Peyer's patch (tissue), 4 donors: ENCODE measurements at regions not wholly inside any gene's neighbourhood (a gene's known extent, or its start where the extent isn't known, plus 50 kb on each side); places are given as distances from the start of the nearest gene placed in this dataset.

Experiments
- DNase-seq, 3 donors: peaks; one replicate each; pipeline ENCODE4 v3.0.0-alpha.2; 2017 to 2019
- H3K27ac ChIP-seq, 4 donors: fragments of 200-600 bp; sonication (generic); one replicate each; pipeline ENCODE4 v1.5.1; 2016 to 2019
- H3K27me3 ChIP-seq, 2 donors: fragments of 200-600 bp; sonication (generic); one replicate each; pipeline ENCODE4 v1.5.1; 2019
- H3K36me3 ChIP-seq, 3 donors: fragments of 200-600 bp; sonication (generic); one replicate each; pipeline ENCODE4 v1.5.1; 2016 to 2019
- H3K4me1 ChIP-seq, 4 donors: fragments of 200-600 bp; sonication (generic); one replicate each; pipeline ENCODE4 v1.5.1; 2016 to 2019
- H3K4me3 ChIP-seq, 4 donors: fragments of 200-600 bp; sonication (generic); 1 replicate in 3 of 4; 2 replicates in 1 of 4; pipeline ENCODE4 v1.5.1; 2016 to 2019; ENCODE audit warnings: mild to moderate bottlenecking in 1 of 4
- H3K9me3 ChIP-seq, 4 donors: fragments of 200-600 bp; sonication (generic); one replicate each; pipeline ENCODE4 v1.5.1; 2016 to 2019; ENCODE audit warnings: mild to moderate bottlenecking in 1 of 4
- POLR2A ChIP-seq, 2 donors: fragments of 450-650 bp; IDR thresholded peaks; one replicate each; pipeline ENCODE4 v1.5.1; 2017; ENCODE audit warnings: antibody characterized with exemption in 2 of 2, mild to moderate bottlenecking in 2 of 2, moderate library complexity in 2 of 2
- TF ChIP-seq, protein P1 (sequence below), 6 experiments: fragments of 450-650 bp in 4 of 6; fragments of 200-600 bp in 2 of 6; sonication (generic) in 1 of 6; IDR thresholded peaks; one replicate each; pipeline ENCODE4 v1.5.1; 2017 to 2019; ENCODE audit warnings: antibody characterized with exemption in 6 of 6, mild to moderate bottlenecking in 3 of 6, moderate library complexity in 1 of 6

DNA sequence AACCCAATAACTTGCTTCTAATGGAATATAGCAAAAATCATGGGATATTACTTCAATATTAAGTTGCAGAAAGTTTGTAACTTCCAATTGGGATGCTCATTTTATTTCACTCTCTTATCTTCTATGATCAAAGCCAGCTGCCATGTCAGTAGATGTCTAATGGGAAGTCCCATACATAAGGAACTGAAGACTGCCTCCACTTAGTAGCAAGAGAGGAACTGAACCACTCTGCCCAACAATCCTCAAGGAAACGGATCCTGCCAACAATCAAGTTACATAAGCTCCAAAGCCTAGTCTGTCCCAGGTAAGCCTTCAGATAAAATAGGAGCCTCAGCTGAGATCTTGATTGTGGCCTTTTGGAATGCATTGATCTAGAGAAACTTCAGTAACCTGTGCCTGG is 431.5 kb upstream of the PCDH15 start:
- Histone ChIP-seq H3K36me3 (no peaks in the 10 kb centered on the region), H3K4me3 (peak overlapping the region in 1 of 4 donors; percentile 7), H3K9me3 (no peaks in the 10 kb centered on the region), H3K27me3 (no peaks in the 10 kb centered on the region), H3K4me1 (no peaks in the 10 kb centered on the region), H3K27ac (no peak overlapping the region)
- DNase-seq, result no peak
- TF ChIP-seq, protein P1, sequence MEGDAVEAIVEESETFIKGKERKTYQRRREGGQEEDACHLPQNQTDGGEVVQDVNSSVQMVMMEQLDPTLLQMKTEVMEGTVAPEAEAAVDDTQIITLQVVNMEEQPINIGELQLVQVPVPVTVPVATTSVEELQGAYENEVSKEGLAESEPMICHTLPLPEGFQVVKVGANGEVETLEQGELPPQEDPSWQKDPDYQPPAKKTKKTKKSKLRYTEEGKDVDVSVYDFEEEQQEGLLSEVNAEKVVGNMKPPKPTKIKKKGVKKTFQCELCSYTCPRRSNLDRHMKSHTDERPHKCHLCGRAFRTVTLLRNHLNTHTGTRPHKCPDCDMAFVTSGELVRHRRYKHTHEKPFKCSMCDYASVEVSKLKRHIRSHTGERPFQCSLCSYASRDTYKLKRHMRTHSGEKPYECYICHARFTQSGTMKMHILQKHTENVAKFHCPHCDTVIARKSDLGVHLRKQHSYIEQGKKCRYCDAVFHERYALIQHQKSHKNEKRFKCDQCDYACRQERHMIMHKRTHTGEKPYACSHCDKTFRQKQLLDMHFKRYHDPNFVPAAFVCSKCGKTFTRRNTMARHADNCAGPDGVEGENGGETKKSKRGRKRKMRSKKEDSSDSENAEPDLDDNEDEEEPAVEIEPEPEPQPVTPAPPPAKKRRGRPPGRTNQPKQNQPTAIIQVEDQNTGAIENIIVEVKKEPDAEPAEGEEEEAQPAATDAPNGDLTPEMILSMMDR (IDR thresholded peaks at IDR 0.05), result no peak
- no peak for TF ChIP-seq POLR2A (IDR thresholded peaks at IDR 0.05)

DNA sequence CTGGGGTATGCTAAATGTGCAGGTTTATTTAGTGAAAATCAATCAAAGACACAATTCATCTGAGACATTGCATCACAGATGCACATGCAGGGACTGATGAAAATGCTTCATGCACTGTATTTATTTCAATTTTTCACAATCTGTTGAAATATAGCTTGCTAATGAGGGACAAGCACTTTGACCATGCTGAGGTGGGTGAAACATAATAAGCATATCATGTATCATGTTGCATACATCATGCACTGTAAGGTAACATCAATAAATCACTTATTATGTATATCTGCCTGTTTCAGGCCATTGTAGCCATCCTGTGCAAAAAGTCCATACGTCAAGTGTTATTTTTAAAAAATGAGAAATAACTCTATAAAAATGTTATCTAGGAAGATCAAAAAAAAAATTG is 426.9 kb upstream of the PCDH15 start:
- Histone ChIP-seq H3K4me3 (no peak overlapping the region), H3K4me1 (no peaks in the 10 kb centered on the region), H3K36me3 (no peaks in the 10 kb centered on the region), H3K27ac (no peak overlapping the region), H3K27me3 (no peaks in the 10 kb centered on the region), H3K9me3 (no peaks in the 10 kb centered on the region)
- no peak for DNase-seq
- TF ChIP-seq, protein P1 (IDR thresholded peaks at IDR 0.05), result no peak
- no peak for TF ChIP-seq POLR2A (IDR thresholded peaks at IDR 0.05)

DNA sequence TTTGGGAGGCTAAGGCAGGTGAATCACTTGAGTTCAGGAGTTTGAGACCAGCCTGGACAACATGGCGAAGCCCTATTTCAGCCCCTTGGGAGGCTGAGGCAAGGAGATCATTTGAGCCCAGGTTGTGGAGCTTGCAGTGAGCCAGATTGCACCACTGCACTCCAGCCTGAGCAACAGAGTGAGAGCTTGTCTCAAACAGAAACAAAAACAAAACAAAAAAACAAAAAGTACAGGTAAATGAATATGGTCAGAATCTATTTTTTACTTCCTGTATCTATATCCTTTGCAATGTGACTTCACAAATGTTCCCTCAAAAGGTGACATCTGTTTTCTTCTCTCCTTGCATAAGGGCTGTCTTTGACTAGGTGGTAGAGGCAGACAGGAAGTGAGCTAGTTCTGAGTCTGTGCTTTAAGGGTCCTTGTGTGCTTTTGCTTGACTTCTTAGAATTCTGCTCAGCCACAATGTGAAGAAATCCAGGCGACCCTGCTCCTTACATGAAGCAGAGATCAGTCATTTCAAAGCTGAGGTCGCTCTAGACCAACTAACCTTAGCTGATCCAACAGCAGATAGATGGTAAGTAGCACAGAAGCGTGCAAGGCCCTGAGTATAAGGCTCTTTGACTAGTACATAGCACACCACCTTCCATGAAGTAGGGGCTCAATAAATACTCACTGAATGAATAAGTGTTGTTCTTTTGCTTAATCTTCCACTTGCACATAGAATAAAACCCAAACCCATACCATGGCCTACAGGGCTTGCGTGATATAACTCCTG is 423.2 kb upstream of the PCDH15 start:
- Histone ChIP-seq H3K9me3 (no peaks in the 10 kb centered on the region), H3K4me3 (no peak overlapping the region), H3K4me1 (no peaks in the 10 kb centered on the region), H3K36me3 (no peaks in the 10 kb centered on the region), H3K27ac (no peak overlapping the region), H3K27me3 (no peaks in the 10 kb centered on the region)
- TF ChIP-seq, protein P1 (IDR thresholded peaks at IDR 0.05), result no peak
- no peak for TF ChIP-seq POLR2A (IDR thresholded peaks at IDR 0.05)
- no peak for DNase-seq

DNA sequence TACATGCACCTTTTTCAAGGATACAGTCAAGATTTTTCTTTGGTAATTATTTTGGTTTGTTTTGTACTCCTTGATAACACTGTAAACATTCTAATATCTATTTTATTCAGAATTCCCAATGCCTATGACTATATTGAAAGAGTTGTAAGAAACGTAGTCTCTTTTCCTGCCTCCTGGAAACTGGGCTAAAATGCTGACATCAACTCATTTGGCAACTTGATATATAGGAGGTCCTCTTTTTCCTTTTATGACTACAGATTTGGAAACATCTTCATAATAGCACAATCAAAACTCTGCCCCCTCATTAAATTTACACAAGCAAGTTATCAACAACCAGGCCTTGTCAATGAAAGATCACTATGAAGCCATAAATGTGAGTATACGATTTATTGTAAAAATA is 422.3 kb upstream of the PCDH15 start:
- Histone ChIP-seq H3K9me3 (no peaks in the 10 kb centered on the region), H3K36me3 (no peaks in the 10 kb centered on the region), H3K4me1 (no peaks in the 10 kb centered on the region), H3K4me3 (no peak overlapping the region), H3K27ac (no peak overlapping the region), H3K27me3 (no peaks in the 10 kb centered on the region)
- TF ChIP-seq, protein P1 (IDR thresholded peaks at IDR 0.05), result no peak
- TF ChIP-seq POLR2A (IDR thresholded peaks at IDR 0.05), result no peak
- DNase-seq, result no peak

DNA sequence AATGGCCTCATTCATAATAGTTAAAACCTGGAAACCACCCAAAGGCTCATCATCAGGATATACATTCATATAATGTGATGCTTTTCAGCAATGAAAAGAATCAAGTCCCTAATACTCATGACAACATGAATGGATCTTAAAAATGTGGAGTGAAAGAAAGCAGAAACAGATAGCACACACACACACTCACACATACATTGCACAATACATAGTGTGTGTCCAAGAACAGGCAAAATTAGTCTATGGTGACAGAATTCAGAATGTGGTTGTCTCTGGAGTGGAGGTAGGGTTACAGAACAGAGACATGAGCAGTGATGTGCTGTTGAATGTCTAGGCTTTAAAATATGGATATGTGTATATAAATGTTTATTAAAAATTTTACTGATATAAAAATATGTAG is 419.9 kb upstream of the PCDH15 start:
- DNase-seq, result no peak
- Histone ChIP-seq H3K27ac (no peak overlapping the region), H3K9me3 (no peaks in the 10 kb centered on the region), H3K4me1 (no peaks in the 10 kb centered on the region), H3K4me3 (no peak overlapping the region), H3K36me3 (no peaks in the 10 kb centered on the region), H3K27me3 (no peaks in the 10 kb centered on the region)
- TF ChIP-seq, protein P1 (IDR thresholded peaks at IDR 0.05), result no peak

DNA sequence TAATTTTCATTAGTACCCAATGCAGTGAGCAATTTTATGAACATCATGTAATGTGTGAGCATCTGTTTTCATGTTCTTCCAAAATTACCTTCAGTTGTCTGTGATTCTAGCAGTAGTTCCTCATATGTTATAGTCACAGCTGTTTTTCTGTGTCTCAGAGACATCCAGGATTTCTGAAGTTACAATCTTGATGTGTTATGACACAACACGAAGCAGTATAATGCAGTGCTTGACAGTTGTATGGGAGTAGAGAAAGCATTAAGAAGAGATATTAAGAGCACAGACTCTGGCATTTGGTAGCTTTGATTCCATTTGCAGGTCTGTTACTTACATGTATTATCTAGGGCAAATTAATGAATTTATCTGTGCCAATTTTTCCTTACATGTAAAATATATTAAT is 414.7 kb upstream of the PCDH15 start:
- no peak overlapping the region for H3K27ac ChIP-seq
- TF ChIP-seq, protein P1 (IDR thresholded peaks at IDR 0.05), result no peak
- TF ChIP-seq POLR2A (IDR thresholded peaks at IDR 0.05), result no peak
- H3K27me3 ChIP-seq, result no peaks in the 10 kb centered on the region
- DNase-seq, result no peak
- no peaks in the 10 kb centered on the region for H3K4me1 ChIP-seq
- H3K4me3 ChIP-seq, result no peak overlapping the region
- no peaks in the 10 kb centered on the region for H3K9me3 ChIP-seq
- no peaks in the 10 kb centered on the region for H3K36me3 ChIP-seq
